IMR-90 (cell line): ENCODE measurements at regions not wholly inside any gene's neighbourhood (a gene's known extent, or its start where the extent isn't known, plus 50 kb on each side); places are given as distances from the start of the nearest gene placed in this dataset.

Source experiments
- BHLHE40 ChIP-seq: fragments of 150-350 bp; IDR thresholded peaks from 2 replicates; pipeline ENCODE4 v1.6.1; 2016; ENCODE audit warnings: mild to moderate bottlenecking, low read depth, low read length
- CEBPB ChIP-seq: IDR thresholded peaks from 2 replicates; pipeline ENCODE4 v1.6.1; 2012; ENCODE audit warnings: low read depth, low read length, improper control_type of control experiment
- CTCF ChIP-seq: conservative IDR thresholded peaks from 2 replicates; pipeline ENCODE4 v1.5.1; 2012; ENCODE audit warnings: mild to moderate bottlenecking, low read depth, low read length, improper control_type of control experiment
- ELK1 ChIP-seq: fragments of 150-350 bp; IDR thresholded peaks from 2 replicates; pipeline ENCODE4 v1.6.1; 2016; ENCODE audit warnings: low read depth, mild to moderate bottlenecking, low read length, moderate library complexity, borderline replicate concordance
- MAFK ChIP-seq: IDR thresholded peaks from 2 replicates; pipeline ENCODE4 v1.6.1; 2012; ENCODE audit warnings: low read depth, low read length, improper control_type of control experiment
- MAZ ChIP-seq: IDR thresholded peaks from 2 replicates; pipeline ENCODE4 v1.6.1; 2012; ENCODE audit warnings: low read depth, mild to moderate bottlenecking, low read length, improper control_type of control experiment, moderate library complexity, borderline replicate concordance
- MXI1 ChIP-seq: IDR thresholded peaks from 2 replicates; pipeline ENCODE4 v1.6.1; 2012; ENCODE audit warnings: low read depth, mild to moderate bottlenecking, low read length, moderate library complexity, borderline replicate concordance
- POLR2A ChIP-seq: IDR thresholded peaks from 2 replicates; pipeline ENCODE4 v1.6.1; 2012; ENCODE audit warnings: mild to moderate bottlenecking, low read depth, low read length
- RAD21 ChIP-seq: IDR thresholded peaks from 2 replicates; pipeline ENCODE4 v1.6.1; 2012; ENCODE audit warnings: low read length, improper control_type of control experiment
- RFX5 ChIP-seq: IDR thresholded peaks from 2 replicates; pipeline ENCODE4 v1.8.0; 2012; ENCODE audit warnings: low read depth, mild to moderate bottlenecking, low read length, moderate library complexity
- SMC3 ChIP-seq: fragments of 150-350 bp; IDR thresholded peaks from 2 replicates; pipeline ENCODE4 v1.6.1; 2016; ENCODE audit warnings: low read depth, mild to moderate bottlenecking, antibody characterized with exemption, low read length, moderate library complexity
- USF2 ChIP-seq: fragments of 150-350 bp; IDR thresholded peaks from 2 replicates; pipeline ENCODE4 v1.6.1; 2017; ENCODE audit warnings: mild to moderate bottlenecking, antibody characterized with exemption, low read length, low read depth

- TF ChIP-seq CTCF, result no peak
- no peak for TF ChIP-seq POLR2A
- TF ChIP-seq BHLHE40, result no peak
- no peak for TF ChIP-seq CEBPB
- TF ChIP-seq ELK1, result no peak
- TF ChIP-seq SMC3, result no peak
- no peak for TF ChIP-seq USF2
- TF ChIP-seq MAFK, result no peak
- no peak for TF ChIP-seq RAD21
- TF ChIP-seq MAZ, result no peak
- no peak for TF ChIP-seq RFX5
- TF ChIP-seq MXI1, result no peak
Observed at GRCh38 chr5:99879791-99880511, 655.2 kb upstream of the FAM174A start.
